ENCODE measurements at regions not wholly inside any gene's neighbourhood (a gene's known extent, or its start where the extent isn't known, plus 50 kb on each side); places are given as distances from the start of the nearest gene placed in this dataset.

GRCh38 chr7:85586091-85586490, 399.2 kb upstream of the SEMA3D start:
- no peak for DNase-seq (ENCODE audit: low read depth)
- TF ChIP-seq POLR2A (IDR thresholded peaks at IDR 0.05; ENCODE audit: extremely low read depth, insufficient read length) (no peak), MAX (IDR thresholded peaks at IDR 0.05; ENCODE audit: low read depth, low read length) (no peak), MYC (IDR thresholded peaks at IDR 0.05; ENCODE audit: low read depth, low read length) (no peak), CTCF (IDR thresholded peaks at IDR 0.05; ENCODE audit: low read depth, low read length) (no peak)
- no peak overlapping the region for H3K4me3 ChIP-seq (ENCODE audit: low read depth, low read length)

- DNase-seq (ENCODE audit: low read depth) = no peak
- TF ChIP-seq CTCF (IDR thresholded peaks at IDR 0.05; ENCODE audit: low read depth, low read length) (no peak), MAX (IDR thresholded peaks at IDR 0.05; ENCODE audit: low read depth, low read length) (no peak), MYC (IDR thresholded peaks at IDR 0.05; ENCODE audit: low read depth, low read length) (no peak), POLR2A (IDR thresholded peaks at IDR 0.05; ENCODE audit: extremely low read depth, insufficient read length) (no peak)
- H3K4me3 ChIP-seq (ENCODE audit: low read depth, low read length) = no peak overlapping the region
Measured at GRCh38 chr7:85583131-85583953, 396.5 kb upstream of the SEMA3D start.

- DNase-seq (ENCODE audit: low read depth) = peak; percentile 49
- H3K4me3 ChIP-seq (ENCODE audit: low read depth, low read length) = no peak overlapping the region
- TF ChIP-seq CTCF (IDR thresholded peaks at IDR 0.05; ENCODE audit: low read depth, low read length) = no peak
- TF ChIP-seq MYC (IDR thresholded peaks at IDR 0.05; ENCODE audit: low read depth, low read length) = no peak
- no peak for TF ChIP-seq POLR2A (IDR thresholded peaks at IDR 0.05; ENCODE audit: extremely low read depth, insufficient read length)
- no peak for TF ChIP-seq MAX (IDR thresholded peaks at IDR 0.05; ENCODE audit: low read depth, low read length)
Measured at GRCh38 chr7:85573844-85574243, 387.0 kb upstream of the SEMA3D start.

- no peak overlapping the region for H3K4me3 ChIP-seq (ENCODE audit: low read depth, low read length)
- no peak for TF ChIP-seq POLR2A (IDR thresholded peaks at IDR 0.05; ENCODE audit: extremely low read depth, insufficient read length)
- TF ChIP-seq MYC (IDR thresholded peaks at IDR 0.05; ENCODE audit: low read depth, low read length) = no peak
- TF ChIP-seq CTCF (IDR thresholded peaks at IDR 0.05; ENCODE audit: low read depth, low read length) = no peak
- no peak for TF ChIP-seq MAX (IDR thresholded peaks at IDR 0.05; ENCODE audit: low read depth, low read length)
- peak; percentile 2 for DNase-seq (ENCODE audit: low read depth)
Measured at GRCh38 chr7:85573346-85573745, 386.5 kb upstream of the SEMA3D start.

GRCh38 chr7:85570898-85571297, 384.0 kb upstream of the SEMA3D start:
- H3K4me3 ChIP-seq (ENCODE audit: low read depth, low read length) = no peak overlapping the region
- TF ChIP-seq MYC (IDR thresholded peaks at IDR 0.05; ENCODE audit: low read depth, low read length) (no peak), CTCF (IDR thresholded peaks at IDR 0.05; ENCODE audit: low read depth, low read length) (no peak), MAX (IDR thresholded peaks at IDR 0.05; ENCODE audit: low read depth, low read length) (no peak), POLR2A (IDR thresholded peaks at IDR 0.05; ENCODE audit: extremely low read depth, insufficient read length) (no peak)
- no peak for DNase-seq (ENCODE audit: low read depth)

Measured in NB4 (cell line).